GM12878 (cell line): ENCODE measurements at regions not wholly inside any gene's neighbourhood (a gene's known extent, or its start where the extent isn't known, plus 50 kb on each side); places are given as distances from the start of the nearest gene placed in this dataset.

ENCODE experiments used
- ATAC-seq: fragments of 200-7000 bp; cut with Tn5 transposase; 3 replicates; pipeline ENCODE4 v1.9.1; 2020; ENCODE audit warnings: mild to moderate bottlenecking, moderate library complexity
- BruUV-seq: library from RNA; stranded (reverse); fragments of 400-500 nt; replicated peaks from 2 replicates; lab custom pipeline; 2021; lab: Mats Ljungman, UMichigan
- CTCF ChIA-PET: fragments of 300-600 bp; sonication (Branson Sonifier 250); formaldehyde crosslinking; extraction: SDS; loops from one replicate; lab custom pipeline; 2021; ENCODE audit warnings: inconsistent platforms; lab: Yijun Ruan, JAX
- POLR2A ChIA-PET: fragments of 350-600 bp; formaldehyde crosslinking; extraction: SDS; loops from one replicate; lab custom pipeline; 2021; ENCODE audit warnings: inconsistent platforms; lab: Charles Lee
- RAD21 ChIA-PET: fragments of 300-600 bp; sonication (Branson Sonifier 250); formaldehyde crosslinking; loops from one replicate; lab custom pipeline; 2023; ENCODE audit warnings: antibody characterized with exemption; ENCODE audit not compliant: unreplicated experiment; lab: Charles Lee
- SMC1A ChIA-PET: fragments of 300-600 bp; sonication (Branson Sonifier 250); formaldehyde crosslinking; loops from one replicate; lab custom pipeline; 2023; ENCODE audit not compliant: unreplicated experiment, uncharacterized antibody; lab: Charles Lee
- DNase-seq: peaks from one replicate; pipeline ENCODE4 v3.0.0-alpha.2; 2011; ENCODE audit warnings: low read depth, low spot score
- FAIRE-seq: peaks from 3 replicates; lab custom pipeline; 2011; peaks lifted over from hg19 to GRCh38; lab: Jason Lieb, UNC
- H2AFZ ChIP-seq: 2 replicates; pipeline ENCODE4 v1.6.0; 2011; ENCODE audit warnings: low read depth, low read length, control low read depth; ENCODE audit not compliant: control insufficient read depth
- H3K27ac ChIP-seq: 2 replicates; pipeline ENCODE4 v1.5.1; 2011; ENCODE audit warnings: control low read depth; ENCODE audit not compliant: control insufficient read depth, insufficient read depth
- H3K27me3 ChIP-seq, 2 experiments: replicated peaks in 1 of 2; 2 replicates each; pipeline versions ENCODE4 v1.6.0 to v1.6.1; 2011; ENCODE audit warnings: low read length in 1 of 2; ENCODE audit not compliant: control insufficient read depth in 2 of 2, insufficient read depth in 2 of 2
- H3K36me3 ChIP-seq, 2 experiments: 2 replicates each; pipeline ENCODE4 v1.5.1; 2011; ENCODE audit warnings: low read length in 1 of 2; ENCODE audit not compliant: control insufficient read depth in 2 of 2, insufficient read depth in 2 of 2
- H3K4me1 ChIP-seq: 2 replicates; pipeline ENCODE4 v1.6.1; 2011; ENCODE audit warnings: mild to moderate bottlenecking, low read length, moderate library complexity, mixed read lengths; ENCODE audit not compliant: control insufficient read depth, insufficient read depth
- H3K4me2 ChIP-seq: 2 replicates; pipeline ENCODE4 v1.6.0; 2011; ENCODE audit warnings: control low read depth; ENCODE audit not compliant: control insufficient read depth, insufficient read depth
- H3K4me3 ChIP-seq: fragments of 200-600 bp; sonication (generic); 2 replicates; pipeline ENCODE4 v1.5.1; 2016
- H3K79me2 ChIP-seq: 2 replicates; pipeline ENCODE4 v1.6.0; 2011; ENCODE audit warnings: low read length; ENCODE audit not compliant: control insufficient read depth, insufficient read depth
- H3K9ac ChIP-seq: 2 replicates; pipeline ENCODE4 v1.8.0; 2011; ENCODE audit warnings: low read length, control low read depth, mixed read lengths; ENCODE audit not compliant: control insufficient read depth, insufficient read depth
- H3K9me3 ChIP-seq: replicated peaks from 3 replicates; pipeline ENCODE4 v1.5.1; 2011; ENCODE audit warnings: mild to moderate bottlenecking, low read length; ENCODE audit not compliant: control insufficient read depth, insufficient read depth
- H4K20me1 ChIP-seq: 2 replicates; pipeline ENCODE4 v1.6.0; 2011; ENCODE audit not compliant: control insufficient read depth, insufficient read depth
- BACH1 ChIP-seq: fragments of 450-650 bp; IDR thresholded peaks from 2 replicates; pipeline ENCODE4 v1.6.1; 2017; ENCODE audit warnings: mild to moderate bottlenecking, borderline replicate concordance
- DPF2 ChIP-seq: fragments of 450-650 bp; IDR thresholded peaks from 2 replicates; pipeline ENCODE4 v1.6.1; 2017; ENCODE audit warnings: mild to moderate bottlenecking
- EGR1 ChIP-seq, 2 experiments: IDR thresholded peaks; 1 replicate in 1 of 2; 2 replicates in 1 of 2; pipeline ENCODE4 v1.6.1; 2011 to 2012; ENCODE audit warnings: low read depth in 2 of 2, low read length in 2 of 2, borderline replicate concordance in 1 of 2, mild to moderate bottlenecking in 1 of 2, moderate library complexity in 1 of 2
- FOXM1 ChIP-seq: IDR thresholded peaks from 2 replicates; pipeline ENCODE4 v1.6.1; 2012; ENCODE audit warnings: low read depth, mild to moderate bottlenecking, inconsistent platforms, low read length, moderate library complexity
- IRF4 ChIP-seq: IDR thresholded peaks from 2 replicates; pipeline ENCODE4 v1.6.1; 2011; ENCODE audit warnings: low read depth, low read length
- JUND ChIP-seq: IDR thresholded peaks from 2 replicates; pipeline ENCODE4 v1.6.1; 2012; ENCODE audit warnings: low read depth, mild to moderate bottlenecking, low read length, improper control_type of control experiment, moderate library complexity
- LARP7 ChIP-seq: fragments of 450-650 bp; IDR thresholded peaks from 2 replicates; pipeline ENCODE4 v1.6.1; 2017; ENCODE audit warnings: mild to moderate bottlenecking
- MEF2A ChIP-seq: IDR thresholded peaks from 2 replicates; pipeline ENCODE4 v1.6.1; 2011; ENCODE audit warnings: low read depth, mild to moderate bottlenecking, low read length, moderate library complexity; ENCODE audit not compliant: insufficient read depth
- NFIC ChIP-seq: IDR thresholded peaks from 2 replicates; pipeline ENCODE4 v1.6.1; 2012; ENCODE audit warnings: low read depth, mild to moderate bottlenecking, inconsistent platforms, low read length, moderate library complexity
- PML ChIP-seq: IDR thresholded peaks from 2 replicates; pipeline ENCODE4 v1.6.1; 2012; ENCODE audit warnings: low read length, inconsistent platforms
- SIX5 ChIP-seq: IDR thresholded peaks from 2 replicates; pipeline ENCODE4 v1.6.1; 2011; ENCODE audit warnings: mild to moderate bottlenecking, low read depth, low read length, moderate library complexity; ENCODE audit not compliant: severe bottlenecking
- SMAD1 ChIP-seq: fragments of 450-650 bp; IDR thresholded peaks from 2 replicates; pipeline ENCODE4 v1.6.1; 2018; ENCODE audit warnings: mild to moderate bottlenecking, low read depth; ENCODE audit not compliant: partially characterized antibody
- SMAD5 ChIP-seq: IDR thresholded peaks from 2 replicates; pipeline ENCODE4 v1.6.1; 2016; ENCODE audit warnings: antibody characterized with exemption, low read depth
- SMARCA5 ChIP-seq: fragments of 450-650 bp; IDR thresholded peaks from 2 replicates; pipeline ENCODE4 v1.6.1; 2017; ENCODE audit warnings: mild to moderate bottlenecking
- TARDBP ChIP-seq: IDR thresholded peaks from 2 replicates; pipeline ENCODE4 v1.6.1; 2016; ENCODE audit warnings: borderline replicate concordance
- TCF12 ChIP-seq: IDR thresholded peaks from 2 replicates; pipeline ENCODE4 v1.6.1; 2011; ENCODE audit warnings: low read depth, mild to moderate bottlenecking, low read length
- YBX1 ChIP-seq: fragments of 450-650 bp; IDR thresholded peaks from 2 replicates; pipeline ENCODE4 v1.6.1; 2016; ENCODE audit warnings: antibody characterized with exemption
- YY1 ChIP-seq: IDR thresholded peaks from 2 replicates; pipeline ENCODE4 v1.6.1; 2011; ENCODE audit warnings: low read depth, mild to moderate bottlenecking, low read length
- ZNF24 ChIP-seq: fragments of 450-650 bp; IDR thresholded peaks from 2 replicates; pipeline ENCODE4 v1.6.1; 2017; ENCODE audit warnings: antibody characterized with exemption, mild to moderate bottlenecking
- WGBS: methylation state at CpG from one replicate; pipeline ENCODE4 v1.1.6; 2016; ENCODE audit warnings: low lambda C conversion rate; ENCODE audit not compliant: insufficient replicate concordance, insufficient coverage; ENCODE audit errors: missing lambda C conversion rate; 5-methylcytosine and 5-hydroxymethylcytosine counted together
- in situ Hi-C: fragments of 300-500 bp; cut with MboI; formaldehyde crosslinking; loops from 9 replicates; pipeline ENCODE4 v1.14.3; 2018; ENCODE audit warnings: mixed read lengths
- intact Hi-C: fragments of 100-400 bp; cut with micrococcal nuclease; formaldehyde crosslinking; loops from one replicate; pipeline ENCODE4 v1.14.2; 2022; ENCODE audit not compliant: unreplicated experiment
- TF ChIP-seq, protein P1 (sequence below): IDR thresholded peaks from 2 replicates; pipeline ENCODE4 v1.6.1; 2011; ENCODE audit warnings: borderline replicate concordance, low read depth, mild to moderate bottlenecking, moderate library complexity, low read length; ENCODE audit not compliant: insufficient read depth, poor library complexity, severe bottlenecking

DNA sequence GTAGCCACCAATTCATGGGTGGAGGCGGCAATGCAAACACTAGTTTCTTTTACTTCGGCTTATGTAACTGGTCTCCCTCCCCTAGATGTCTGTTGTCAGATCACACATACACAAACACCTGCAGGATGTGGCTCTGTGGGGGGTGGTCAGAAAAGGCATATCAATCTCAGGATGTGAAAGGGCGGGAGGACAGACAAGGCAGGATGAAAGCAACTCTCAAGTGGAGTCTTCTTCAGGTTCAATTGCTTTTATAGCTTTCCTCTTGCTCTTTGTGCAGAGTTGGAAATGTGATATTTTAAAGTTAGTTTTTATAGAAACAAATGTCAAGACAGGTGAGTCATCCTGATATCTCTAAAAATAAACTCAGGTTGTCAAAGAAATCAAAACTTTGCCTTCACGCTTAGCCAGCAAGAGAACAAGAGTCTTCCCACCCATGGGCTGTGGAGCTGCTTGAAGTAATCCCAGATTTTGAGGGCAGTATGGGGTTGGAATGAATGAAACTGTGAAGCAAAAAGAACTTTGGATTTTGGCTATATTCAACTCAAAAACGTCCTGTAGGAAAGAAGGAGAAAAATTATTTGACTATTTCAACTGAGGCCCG, 423.4 kb downstream of the GUCY1A2 start:
- no TSS peak for BruUV-seq
- intact Hi-C loops (no loop called here), in situ Hi-C loops (no loop called here)
- no peak overlapping the region for H3K4me3 ChIP-seq
- WGBS, result 11% methylated on average over 6 of the region's 6 CpGs
- FAIRE-seq (no peak), ATAC-seq (no peak), DNase-seq (no peak)
- ChIA-PET SMC1A (no interaction called here), RAD21 (no interaction called here), CTCF (no interaction called here), POLR2A (no interaction called here)
- no peaks in the 10 kb centered on the region for H3K27me3 ChIP-seq
- H3K36me3 ChIP-seq, result no peaks in the 10 kb centered on the region
- H3K79me2 ChIP-seq, result no peaks in the 10 kb centered on the region
- H3K4me2 ChIP-seq, result no peak overlapping the region
- H3K9me3 ChIP-seq, result no peaks in the 10 kb centered on the region
- no peaks in the 10 kb centered on the region for H4K20me1 ChIP-seq
- H2AFZ ChIP-seq, result no peak overlapping the region
- no peaks in the 10 kb centered on the region for H3K4me1 ChIP-seq
- H3K27ac ChIP-seq, result no peak overlapping the region
- H3K9ac ChIP-seq, result no peak overlapping the region
- no peak for TF ChIP-seq TCF12
- no peak for TF ChIP-seq PML
- no peak for TF ChIP-seq NFIC
- TF ChIP-seq ZNF24, result no peak
- no peak for TF ChIP-seq YY1
- no peak for TF ChIP-seq DPF2

DNA sequence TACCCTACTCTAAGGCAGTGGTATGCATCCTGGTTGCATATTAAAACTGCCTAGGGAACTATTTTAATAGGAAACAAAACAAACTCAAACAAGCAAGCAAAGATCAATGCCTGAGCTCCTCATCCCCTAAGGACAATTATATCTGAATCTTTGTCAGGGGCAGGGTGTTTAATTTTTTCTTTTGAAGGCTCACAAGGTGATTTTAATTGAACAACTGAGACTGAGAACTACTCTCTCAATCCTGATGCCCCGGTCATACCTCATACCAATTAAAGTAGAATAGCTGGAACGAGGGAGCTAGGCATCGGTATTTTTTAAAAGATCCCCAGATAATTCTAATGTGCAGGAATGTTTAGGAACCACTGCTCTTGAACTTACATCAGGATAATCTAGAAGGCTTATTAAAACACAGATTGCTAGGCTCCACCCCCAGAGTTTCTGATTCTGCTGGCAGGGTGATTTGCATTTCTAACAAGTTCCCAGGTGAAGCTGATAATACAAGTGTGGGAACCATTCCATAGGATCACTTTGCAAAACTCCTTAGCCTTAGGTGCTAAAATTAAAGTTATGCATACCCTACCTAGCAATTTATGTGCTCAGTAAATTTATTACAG, 416.5 kb downstream of the GUCY1A2 start:
- H3K79me2 ChIP-seq, result no peaks in the 10 kb centered on the region
- ChIA-PET CTCF (no interaction called here), RAD21 (no interaction called here), SMC1A (no interaction called here), POLR2A (no interaction called here)
- no peak overlapping the region for H3K9ac ChIP-seq
- H3K9me3 ChIP-seq, result no peaks in the 10 kb centered on the region
- ATAC-seq, result no peak
- H3K4me1 ChIP-seq, result no peaks in the 10 kb centered on the region
- H3K27me3 ChIP-seq, result no peaks in the 10 kb centered on the region
- BruUV-seq, result no TSS peak
- intact Hi-C loops (no loop called here), in situ Hi-C loops (no loop called here)
- H3K36me3 ChIP-seq, result no peaks in the 10 kb centered on the region
- no peak overlapping the region for H2AFZ ChIP-seq
- FAIRE-seq, result no peak
- no peak overlapping the region for H3K4me3 ChIP-seq
- H3K4me2 ChIP-seq, result no peak overlapping the region
- no peak for DNase-seq
- 19% methylated on average over 3 of the region's 3 CpGs for whole genome bisulfite sequencing
- no peaks in the 10 kb centered on the region for H4K20me1 ChIP-seq
- no peak overlapping the region for H3K27ac ChIP-seq
- TF ChIP-seq TARDBP, result no peak
- TF ChIP-seq FOXM1, result no peak
- TF ChIP-seq SMAD1, result no peak
- TF ChIP-seq BACH1, result no peak
- no peak for TF ChIP-seq EGR1 (IDR thresholded peaks at IDR 0.05; ENCODE audit: borderline replicate concordance in 1 of 2, low read depth in 2 of 2, low read length in 2 of 2)
- no peak for TF ChIP-seq MEF2A
- no peak for TF ChIP-seq SMARCA5
- TF ChIP-seq YY1, result no peak
- no peak for TF ChIP-seq SMAD5
- TF ChIP-seq JUND, result no peak
- TF ChIP-seq, protein P1, sequence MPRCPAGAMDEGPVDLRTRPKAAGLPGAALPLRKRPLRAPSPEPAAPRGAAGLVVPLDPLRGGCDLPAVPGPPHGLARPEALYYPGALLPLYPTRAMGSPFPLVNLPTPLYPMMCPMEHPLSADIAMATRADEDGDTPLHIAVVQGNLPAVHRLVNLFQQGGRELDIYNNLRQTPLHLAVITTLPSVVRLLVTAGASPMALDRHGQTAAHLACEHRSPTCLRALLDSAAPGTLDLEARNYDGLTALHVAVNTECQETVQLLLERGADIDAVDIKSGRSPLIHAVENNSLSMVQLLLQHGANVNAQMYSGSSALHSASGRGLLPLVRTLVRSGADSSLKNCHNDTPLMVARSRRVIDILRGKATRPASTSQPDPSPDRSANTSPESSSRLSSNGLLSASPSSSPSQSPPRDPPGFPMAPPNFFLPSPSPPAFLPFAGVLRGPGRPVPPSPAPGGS, result no peak
- no peak for TF ChIP-seq LARP7
- TF ChIP-seq YBX1, result no peak
- no peak for TF ChIP-seq IRF4
- TF ChIP-seq SIX5, result no peak
